ENCODE measurements at regions not wholly inside any gene's neighbourhood (a gene's known extent, or its start where the extent isn't known, plus 50 kb on each side); places are given as distances from the start of the nearest gene placed in this dataset.

DNA sequence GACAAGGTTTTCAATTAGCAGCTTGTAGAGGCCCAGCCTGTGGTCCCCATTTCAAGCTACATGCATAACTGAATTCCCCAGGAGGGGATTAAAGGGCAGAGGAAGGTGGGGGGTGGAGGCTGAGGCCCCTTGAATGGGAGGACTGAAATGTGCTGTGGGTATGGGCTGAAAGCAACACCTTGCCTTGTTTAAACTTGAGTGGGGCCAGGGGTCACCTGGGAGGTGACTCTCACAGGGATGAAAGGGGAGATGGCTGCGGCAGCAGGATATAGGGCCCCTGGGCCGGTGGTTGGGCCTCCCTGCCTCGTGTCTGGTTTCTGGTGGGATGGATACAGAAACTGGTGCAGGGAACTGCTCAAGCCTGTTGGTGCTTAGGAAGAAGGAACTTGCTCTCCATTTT is 225.9 kb upstream of the SPRED2 start:
- DNase-seq = no peak
- Mint-ChIP-seq H3K4me3 (no peak overlapping the region), H3K27me3 (ENCODE audit: low read depth) (no peaks in the 10 kb centered on the region), H3K27ac (no peak overlapping the region), H3K36me3 (ENCODE audit: low read depth) (no peaks in the 10 kb centered on the region), H3K9me3 (ENCODE audit: insufficient read depth) (no peaks in the 10 kb centered on the region), H3K4me1 (ENCODE audit: low read depth) (no peaks in the 10 kb centered on the region)
- no peak for ATAC-seq
- ChIA-PET POLR2A (no interaction called here), CTCF (no interaction called here)

DNA sequence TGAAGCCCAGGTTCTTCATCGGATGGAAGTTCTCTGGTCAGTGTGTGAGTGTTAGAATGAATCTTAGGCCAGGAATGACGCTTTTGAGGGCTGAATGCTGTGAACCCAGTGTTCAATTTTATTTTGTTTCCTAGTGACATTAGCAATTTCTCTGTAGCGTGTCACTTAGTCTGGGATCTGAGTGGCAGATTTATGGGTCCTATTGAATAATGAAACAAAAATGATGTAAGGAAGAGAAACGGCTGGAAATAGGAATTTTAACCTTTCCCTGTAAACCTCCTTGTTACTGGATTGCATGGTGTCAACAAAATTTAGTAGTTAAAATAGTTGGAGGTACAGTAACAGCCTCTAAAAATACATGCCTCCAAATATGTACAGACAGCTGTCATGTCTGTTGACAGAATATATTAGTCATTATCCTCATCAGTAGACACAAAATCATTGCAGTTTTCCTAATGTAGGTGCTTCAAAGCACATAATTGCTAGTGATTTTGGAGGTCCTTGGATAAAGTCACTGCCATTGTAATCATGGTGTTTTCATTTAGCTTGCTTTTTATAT is 223.8 kb upstream of the SPRED2 start:
- CTCF ChIA-PET = interaction anchor here (1.4 kb wide), 1 partner anchor 16 kb away, joined by 5 read pairs; no protein-coding TSS in a partner anchor
- H3K9me3 Mint-ChIP-seq (ENCODE audit: insufficient read depth) = no peaks in the 10 kb centered on the region
- no peaks in the 10 kb centered on the region for H3K4me1 Mint-ChIP-seq (ENCODE audit: low read depth)
- ATAC-seq = no peak
- DNase-seq = no peak
- POLR2A ChIA-PET = no interaction called here
- H3K27me3 Mint-ChIP-seq (ENCODE audit: low read depth) = no peaks in the 10 kb centered on the region
- H3K27ac Mint-ChIP-seq = no peak overlapping the region
- H3K36me3 Mint-ChIP-seq (ENCODE audit: low read depth) = no peaks in the 10 kb centered on the region
- H3K4me3 Mint-ChIP-seq = no peak overlapping the region

DNA sequence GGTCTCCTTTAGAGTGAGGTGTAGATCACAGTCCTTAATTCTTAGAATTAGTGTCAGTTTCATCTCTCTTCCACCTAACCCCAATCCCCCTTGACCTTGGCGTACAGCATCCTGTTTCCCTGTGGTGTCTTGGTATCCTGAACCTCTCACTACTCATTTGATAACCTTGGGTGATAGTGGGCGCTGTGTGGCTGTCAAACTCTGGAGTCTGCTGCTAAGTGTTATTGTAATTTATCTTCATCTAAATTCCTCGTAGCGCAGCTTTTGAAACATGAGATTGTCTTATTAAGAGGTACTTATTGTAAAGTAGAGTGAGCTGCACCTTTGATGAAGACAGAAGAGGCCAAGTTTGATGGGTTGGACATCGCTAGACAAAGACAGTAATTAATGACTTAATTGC is 222.6 kb upstream of the SPRED2 start:
- no peaks in the 10 kb centered on the region for H3K9me3 Mint-ChIP-seq (ENCODE audit: insufficient read depth)
- no peak for DNase-seq
- no peak for ATAC-seq
- H3K36me3 Mint-ChIP-seq (ENCODE audit: low read depth) = no peaks in the 10 kb centered on the region
- ChIA-PET POLR2A (no interaction called here), CTCF (interaction anchor here (1.4 kb wide), 1 partner anchor 15 kb away, joined by 5 read pairs; no protein-coding TSS in a partner anchor)
- no peak overlapping the region for H3K4me3 Mint-ChIP-seq
- H3K4me1 Mint-ChIP-seq (ENCODE audit: low read depth) = no peaks in the 10 kb centered on the region
- no peaks in the 10 kb centered on the region for H3K27me3 Mint-ChIP-seq (ENCODE audit: low read depth)
- no peak overlapping the region for H3K27ac Mint-ChIP-seq

DNA sequence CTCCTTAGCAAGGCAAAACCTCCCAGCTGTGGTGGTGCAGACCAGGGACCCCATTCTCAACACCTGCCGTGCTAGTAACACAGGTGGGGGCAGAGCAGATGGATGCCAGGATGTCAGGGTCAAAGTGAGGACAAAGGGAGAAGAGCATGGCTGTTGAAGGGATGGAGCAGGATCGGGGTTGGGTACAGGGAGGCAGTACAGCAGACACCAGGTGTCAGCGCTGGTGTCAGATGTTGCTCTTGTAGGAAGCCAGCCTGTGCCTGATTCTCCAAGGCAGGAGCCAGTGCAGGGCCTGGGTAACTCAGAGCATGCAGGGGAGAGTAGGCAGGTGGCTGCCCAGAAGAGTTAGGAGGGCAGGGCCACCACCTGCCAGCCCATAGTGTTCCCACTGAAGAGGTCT is 222.1 kb upstream of the SPRED2 start:
- no peak for ATAC-seq
- H3K9me3 Mint-ChIP-seq (ENCODE audit: insufficient read depth) = no peaks in the 10 kb centered on the region

GRCh38 chr2:65652066-65652465 is 219.7 kb upstream of the SPRED2 start:
- Mint-ChIP-seq H3K27me3 (ENCODE audit: low read depth) (peaks cover 3% of the 10 kb centered on the region), H3K9me3 (ENCODE audit: insufficient read depth) (no peaks in the 10 kb centered on the region), H3K4me1 (ENCODE audit: low read depth) (no peaks in the 10 kb centered on the region), H3K4me3 (no peak overlapping the region), H3K36me3 (ENCODE audit: low read depth) (no peaks in the 10 kb centered on the region), H3K27ac (no peak overlapping the region)
- ATAC-seq (no peak), DNase-seq (no peak)
- ChIA-PET CTCF (interaction anchor here (0.7 to 1.8 kb wide), 2 partner anchors 11 to 12 kb away, joined by 3 to 5 read pairs; no protein-coding TSS in a partner anchor), POLR2A (no interaction called here)

More for the DNA sequence above, 222.1 kb upstream of the SPRED2 start:
- H3K27me3 Mint-ChIP-seq (ENCODE audit: low read depth) = no peaks in the 10 kb centered on the region
- POLR2A ChIA-PET = no interaction called here
- H3K27ac Mint-ChIP-seq = no peak overlapping the region
- DNase-seq = no peak
- H3K4me1 Mint-ChIP-seq (ENCODE audit: low read depth) = no peaks in the 10 kb centered on the region
- no peak overlapping the region for H3K4me3 Mint-ChIP-seq
- H3K36me3 Mint-ChIP-seq (ENCODE audit: low read depth) = no peaks in the 10 kb centered on the region
- CTCF ChIA-PET = interaction anchor here (1.4 kb wide), 1 partner anchor 14 kb away, joined by 5 read pairs; no protein-coding TSS in a partner anchor

- no peak overlapping the region for H3K4me3 Mint-ChIP-seq
- ChIA-PET POLR2A (interaction anchor here (0.7 kb wide), 1 partner anchor 132 kb away, joined by 4 read pairs; no protein-coding TSS in a partner anchor), CTCF (interaction anchor here (1.0 kb wide), 1 partner anchor 10 kb away, joined by 3 read pairs; no protein-coding TSS in a partner anchor)
- H3K27ac Mint-ChIP-seq = no peak overlapping the region
- ATAC-seq = no peak
- no peaks in the 10 kb centered on the region for H3K4me1 Mint-ChIP-seq (ENCODE audit: low read depth)
- H3K27me3 Mint-ChIP-seq (ENCODE audit: low read depth) = peaks cover 3% of the 10 kb centered on the region
- no peaks in the 10 kb centered on the region for H3K36me3 Mint-ChIP-seq (ENCODE audit: low read depth)
- no peak for DNase-seq
- H3K9me3 Mint-ChIP-seq (ENCODE audit: insufficient read depth) = no peaks in the 10 kb centered on the region
Observed at GRCh38 chr2:65649811-65650589, 217.6 kb upstream of the SPRED2 start.

DNA sequence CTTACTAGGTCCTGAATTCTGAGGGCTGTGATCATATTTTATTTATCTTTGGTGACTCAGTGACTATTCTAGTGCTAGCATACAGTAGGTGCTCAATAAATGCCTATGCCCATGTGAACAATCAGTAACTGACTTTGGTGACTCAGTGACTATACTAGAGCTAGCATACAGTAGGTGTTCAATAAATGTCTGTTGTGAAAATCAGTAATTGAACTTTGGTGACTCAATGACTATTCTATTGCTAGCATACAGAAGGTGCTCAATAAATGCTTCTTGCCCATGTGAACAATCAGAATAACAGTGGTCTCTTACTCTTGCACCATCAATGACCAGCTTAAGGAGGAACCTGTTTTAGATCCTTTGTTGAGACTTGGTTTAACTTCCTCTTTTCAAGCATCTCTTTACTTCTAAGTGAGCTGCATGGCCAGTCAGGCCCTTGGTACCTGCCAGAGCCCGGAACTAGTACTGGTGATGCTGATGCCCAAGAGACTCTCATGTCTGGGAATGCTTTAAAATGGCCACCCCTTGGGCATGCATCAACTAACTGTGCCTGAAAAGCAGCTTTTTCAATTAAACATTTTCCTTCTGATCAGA is 214.9 kb upstream of the SPRED2 start:
- H3K27ac Mint-ChIP-seq = no peak overlapping the region
- H3K4me1 Mint-ChIP-seq (ENCODE audit: low read depth) = no peaks in the 10 kb centered on the region
- POLR2A ChIA-PET = no interaction called here
- no peaks in the 10 kb centered on the region for H3K36me3 Mint-ChIP-seq (ENCODE audit: low read depth)
- H3K9me3 Mint-ChIP-seq (ENCODE audit: insufficient read depth) = no peaks in the 10 kb centered on the region
- CTCF ChIA-PET = no interaction called here
- H3K27me3 Mint-ChIP-seq (ENCODE audit: low read depth) = peaks cover 3% of the 10 kb centered on the region
- ATAC-seq = no peak
- no peak for DNase-seq
- H3K4me3 Mint-ChIP-seq = no peak overlapping the region

DNA sequence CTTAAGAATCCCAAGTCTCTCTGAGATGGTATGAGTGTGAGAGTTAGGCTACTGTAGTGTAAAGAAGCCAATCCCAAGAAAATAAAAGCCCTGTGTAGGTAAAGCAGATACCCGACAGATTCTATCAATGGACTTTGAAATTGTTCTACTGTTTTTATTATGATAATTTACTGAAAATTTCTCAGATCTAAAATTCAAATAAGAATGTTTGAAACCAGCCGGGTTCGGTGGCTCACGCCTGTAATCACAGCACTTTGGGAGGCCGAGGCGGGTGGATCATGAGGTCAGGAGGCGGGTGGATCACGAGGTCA is 208.3 kb upstream of the SPRED2 start:
- no peak for ATAC-seq
- peaks cover 2% of the 10 kb centered on the region for H3K4me1 Mint-ChIP-seq (ENCODE audit: low read depth)
- POLR2A ChIA-PET = no interaction called here
- H3K9me3 Mint-ChIP-seq (ENCODE audit: insufficient read depth) = no peaks in the 10 kb centered on the region
- peaks cover 7% of the 10 kb centered on the region for H3K27me3 Mint-ChIP-seq (ENCODE audit: low read depth)
- no peaks in the 10 kb centered on the region for H3K36me3 Mint-ChIP-seq (ENCODE audit: low read depth)
- no peak for DNase-seq
- CTCF ChIA-PET = interaction anchor here (0.7 to 1.1 kb wide), 9 partner anchors 12 to 913 kb away, joined by 3 to 5 read pairs (median 4); no protein-coding TSS in a partner anchor
- no peak overlapping the region for H3K27ac Mint-ChIP-seq
- H3K4me3 Mint-ChIP-seq = no peak overlapping the region

DNA sequence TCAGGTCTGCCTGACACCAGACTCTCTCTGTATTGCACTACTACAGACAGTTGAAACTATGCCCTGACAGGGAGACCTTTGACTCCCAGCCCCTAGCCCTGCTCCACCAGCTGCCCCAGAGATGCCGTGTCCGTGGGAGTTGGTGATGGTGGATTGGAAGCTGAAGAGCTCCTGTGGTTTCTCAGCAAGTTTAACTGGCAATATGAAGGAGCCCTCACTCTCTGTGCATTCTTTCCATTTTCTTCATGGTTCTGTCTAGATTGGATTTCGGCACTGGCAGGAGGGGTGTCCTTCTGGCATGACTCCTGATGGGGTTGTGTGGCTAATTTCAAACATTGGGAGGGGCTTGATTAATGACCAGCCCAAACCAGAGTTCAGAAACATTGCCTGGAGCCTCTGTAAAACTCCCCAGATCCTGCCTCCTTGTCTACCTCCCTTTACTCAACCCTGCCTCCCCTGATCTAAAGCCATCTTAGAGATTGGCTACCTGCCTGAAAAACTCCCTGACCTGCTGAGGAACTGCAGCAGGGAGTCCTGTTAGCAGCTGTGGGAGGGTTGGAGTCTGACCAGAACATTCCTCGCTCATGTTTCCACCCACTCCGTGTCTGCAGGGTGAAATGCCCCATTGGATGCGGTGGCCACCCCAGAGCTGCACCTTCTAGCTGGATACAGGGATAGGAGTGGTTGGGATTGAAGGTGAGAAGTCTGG is 206.9 kb upstream of the SPRED2 start:
- H3K27ac Mint-ChIP-seq = no peak overlapping the region
- H3K9me3 Mint-ChIP-seq (ENCODE audit: insufficient read depth) = no peaks in the 10 kb centered on the region
- no peaks in the 10 kb centered on the region for H3K36me3 Mint-ChIP-seq (ENCODE audit: low read depth)
- CTCF ChIA-PET = interaction anchor here (0.6 to 1.5 kb wide), 3 partner anchors 10 to 72 kb away, joined by 3 read pairs; no protein-coding TSS in a partner anchor
- DNase-seq (no peak), ATAC-seq (no peak)
- peaks cover 7% of the 10 kb centered on the region for H3K27me3 Mint-ChIP-seq (ENCODE audit: low read depth)
- H3K4me1 Mint-ChIP-seq (ENCODE audit: low read depth) = peaks cover 2% of the 10 kb centered on the region
- H3K4me3 Mint-ChIP-seq = no peak overlapping the region
- POLR2A ChIA-PET = no interaction called here

DNA sequence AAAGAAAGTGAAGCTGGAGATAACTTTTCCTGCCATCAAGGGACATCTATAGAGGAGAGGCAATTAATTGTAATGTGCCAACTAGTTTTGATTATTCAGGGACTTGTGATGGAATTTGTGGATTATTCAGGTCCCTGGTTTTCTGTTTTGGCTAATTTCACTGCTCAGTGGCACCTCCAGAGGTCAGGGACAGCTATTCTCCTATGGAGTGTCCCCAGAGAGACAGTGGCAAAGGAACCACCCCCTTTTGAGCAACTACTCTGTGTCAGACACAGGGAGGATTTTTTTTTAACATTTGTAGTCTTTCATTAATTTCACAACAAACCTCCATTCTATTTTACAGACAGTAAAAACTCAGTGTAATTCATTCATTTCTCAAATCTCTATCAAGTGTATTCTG is 206.0 kb upstream of the SPRED2 start:
- ChIA-PET POLR2A (no interaction called here), CTCF (no interaction called here)
- peaks cover 2% of the 10 kb centered on the region for H3K4me1 Mint-ChIP-seq (ENCODE audit: low read depth)
- H3K27ac Mint-ChIP-seq = no peak overlapping the region
- ATAC-seq (no peak), DNase-seq (no peak)
- no peak overlapping the region for H3K4me3 Mint-ChIP-seq
- peaks cover 7% of the 10 kb centered on the region for H3K27me3 Mint-ChIP-seq (ENCODE audit: low read depth)
- H3K9me3 Mint-ChIP-seq (ENCODE audit: insufficient read depth) = no peaks in the 10 kb centered on the region
- H3K36me3 Mint-ChIP-seq (ENCODE audit: low read depth) = no peaks in the 10 kb centered on the region

GRCh38 chr2:65636813-65637483 is 204.5 kb upstream of the SPRED2 start:
- H3K4me3 Mint-ChIP-seq = no peak overlapping the region
- POLR2A ChIA-PET = no interaction called here
- H3K27me3 Mint-ChIP-seq (ENCODE audit: low read depth) = peaks cover 7% of the 10 kb centered on the region
- CTCF ChIA-PET = no interaction called here
- no peaks in the 10 kb centered on the region for H3K36me3 Mint-ChIP-seq (ENCODE audit: low read depth)
- no peak overlapping the region for H3K27ac Mint-ChIP-seq
- peaks cover 2% of the 10 kb centered on the region for H3K4me1 Mint-ChIP-seq (ENCODE audit: low read depth)
- ATAC-seq (no peak), DNase-seq (no peak)
- H3K9me3 Mint-ChIP-seq (ENCODE audit: insufficient read depth) = no peaks in the 10 kb centered on the region
